Brain microvascular endothelial cell (primary cell): ENCODE measurements at regions not wholly inside any gene's neighbourhood (a gene's known extent, or its start where the extent isn't known, plus 50 kb on each side); places are given as distances from the start of the nearest gene placed in this dataset.

Experiments used
- DNase-seq: peaks from one replicate; pipeline ENCODE4 v3.0.0-alpha.2; 2020
- H3K27ac ChIP-seq: fragments of 250-450 bp; sonication (Bioruptor Pico); 2 replicates; pipeline ENCODE4 v1.5.1; 2020; ENCODE audit warnings: mild to moderate bottlenecking, moderate library complexity
- H3K27me3 ChIP-seq: fragments of 250-450 bp; sonication (Bioruptor Pico); replicated peaks from 2 replicates; pipeline ENCODE4 v1.5.1; 2020; ENCODE audit warnings: mild to moderate bottlenecking
- H3K36me3 ChIP-seq: fragments of 250-450 bp; sonication (Bioruptor Pico); replicated peaks from 2 replicates; pipeline ENCODE4 v1.5.1; 2020; ENCODE audit warnings: mild to moderate bottlenecking
- H3K4me3 ChIP-seq: 2 replicates; pipeline ENCODE4 v1.5.1; 2011; ENCODE audit warnings: low read depth, mild to moderate bottlenecking, control low read depth, low read length, moderate library complexity
- CTCF ChIP-seq: IDR thresholded peaks from 2 replicates; pipeline ENCODE4 v1.5.1; 2011; ENCODE audit warnings: low read depth, mild to moderate bottlenecking, moderate library complexity, low read length, control low read depth, inconsistent platforms; ENCODE audit errors: missing control alignments
- in situ Hi-C: cut with HindIII; loops from 2 replicates; pipeline ENCODE4 v1.10.0; 2017; ENCODE audit warnings: low sequenced_read_pairs, low pct_ligation_motif_present

GRCh38 chr11:123286761-123287160, 91.7 kb upstream of the CLMP start:
- no peaks in the 10 kb centered on the region for H3K36me3 ChIP-seq
- no peak for TF ChIP-seq CTCF
- H3K27ac ChIP-seq: no peak overlapping the region
- DNase-seq: no peak
- in situ Hi-C loops: no loop called here
- no peaks in the 10 kb centered on the region for H3K27me3 ChIP-seq
- H3K4me3 ChIP-seq: no peak overlapping the region

DNA sequence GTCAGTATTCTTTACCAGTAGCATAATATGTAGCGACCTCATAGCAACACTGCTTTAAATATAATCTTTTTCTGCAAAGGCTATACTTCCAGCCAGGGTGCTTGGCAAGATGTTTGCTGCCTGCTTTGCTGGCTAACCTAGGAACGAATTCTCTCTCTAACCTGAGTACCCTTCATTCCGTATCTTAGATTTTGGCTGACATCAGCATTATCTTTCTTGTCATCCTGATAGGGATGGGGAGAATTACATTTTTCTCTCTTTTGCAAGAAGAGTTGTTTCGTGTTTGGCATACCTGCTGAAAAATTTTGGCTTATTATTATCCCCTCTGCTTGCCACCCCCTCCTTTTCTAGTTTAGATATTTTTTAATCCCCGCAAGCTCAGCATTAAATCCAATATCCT, 91.2 kb upstream of the CLMP start:
- H3K27ac ChIP-seq: no peak overlapping the region
- H3K4me3 ChIP-seq: no peak overlapping the region
- no peaks in the 10 kb centered on the region for H3K27me3 ChIP-seq
- no peaks in the 10 kb centered on the region for H3K36me3 ChIP-seq
- in situ Hi-C loops: no loop called here
- TF ChIP-seq CTCF: no peak
- DNase-seq: no peak

DNA sequence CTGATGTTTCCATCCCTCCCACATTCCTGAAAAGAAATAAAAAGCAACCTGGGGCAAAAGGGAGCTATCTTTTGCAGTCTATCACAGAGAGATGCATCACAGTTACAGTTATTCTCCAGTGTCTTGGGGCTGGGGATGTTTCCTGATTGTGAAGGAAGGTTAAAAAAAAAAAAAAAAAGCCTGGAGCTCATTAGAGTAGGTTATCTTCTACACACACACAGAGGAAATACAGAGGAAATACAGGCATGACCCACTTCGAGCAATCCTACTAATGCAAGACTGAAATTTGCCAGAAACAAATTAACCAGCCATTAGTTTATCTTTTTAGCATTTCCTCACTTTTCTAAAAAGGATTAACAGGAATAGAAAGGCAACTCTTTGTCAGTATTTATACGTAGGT, 89.4 kb upstream of the CLMP start:
- in situ Hi-C loops: no loop called here
- H3K36me3 ChIP-seq: no peaks in the 10 kb centered on the region
- no peaks in the 10 kb centered on the region for H3K27me3 ChIP-seq
- no peak for DNase-seq
- TF ChIP-seq CTCF: no peak
- H3K27ac ChIP-seq: no peak overlapping the region
- H3K4me3 ChIP-seq: no peak overlapping the region

GRCh38 chr11:123282597-123282996, 87.5 kb upstream of the CLMP start:
- DNase-seq: no peak
- no peaks in the 10 kb centered on the region for H3K27me3 ChIP-seq
- no peak overlapping the region for H3K4me3 ChIP-seq
- TF ChIP-seq CTCF: no peak
- in situ Hi-C loops: no loop called here
- H3K27ac ChIP-seq: no peak overlapping the region
- no peaks in the 10 kb centered on the region for H3K36me3 ChIP-seq

DNA sequence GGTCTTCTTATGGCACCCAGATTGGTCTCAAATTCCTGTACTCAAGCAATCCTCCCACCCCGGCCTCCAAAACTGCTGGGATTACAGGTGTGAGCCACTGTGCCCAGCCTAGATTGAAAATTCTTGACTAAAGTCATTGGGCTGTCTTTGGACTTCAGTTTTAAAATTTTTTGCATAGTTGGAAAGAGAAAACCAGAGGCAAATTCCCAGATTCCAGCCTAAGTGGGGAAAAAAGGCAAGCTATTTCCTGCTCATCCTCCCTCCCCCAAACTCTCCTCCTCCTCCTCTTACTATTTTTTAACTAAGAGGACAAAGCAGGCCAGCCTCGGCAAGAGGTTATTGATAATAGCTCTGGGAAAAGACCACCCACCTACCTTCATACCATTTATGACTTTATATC, 78.6 kb upstream of the CLMP start:
- no peak overlapping the region for H3K27ac ChIP-seq
- in situ Hi-C loops: no loop called here
- no peak for DNase-seq
- H3K4me3 ChIP-seq: no peak overlapping the region
- no peaks in the 10 kb centered on the region for H3K36me3 ChIP-seq
- TF ChIP-seq CTCF: no peak
- H3K27me3 ChIP-seq: no peaks in the 10 kb centered on the region

GRCh38 chr11:123272565-123272964, 77.5 kb upstream of the CLMP start:
- H3K27me3 ChIP-seq: no peaks in the 10 kb centered on the region
- no peak overlapping the region for H3K4me3 ChIP-seq
- H3K27ac ChIP-seq: no peak overlapping the region
- no peak for DNase-seq
- no peak for TF ChIP-seq CTCF
- no peaks in the 10 kb centered on the region for H3K36me3 ChIP-seq
- in situ Hi-C loops: no loop called here
